ENCODE measurements at regions not wholly inside any gene's neighbourhood (a gene's known extent, or its start where the extent isn't known, plus 50 kb on each side); places are given as distances from the start of the nearest gene placed in this dataset.

DNA sequence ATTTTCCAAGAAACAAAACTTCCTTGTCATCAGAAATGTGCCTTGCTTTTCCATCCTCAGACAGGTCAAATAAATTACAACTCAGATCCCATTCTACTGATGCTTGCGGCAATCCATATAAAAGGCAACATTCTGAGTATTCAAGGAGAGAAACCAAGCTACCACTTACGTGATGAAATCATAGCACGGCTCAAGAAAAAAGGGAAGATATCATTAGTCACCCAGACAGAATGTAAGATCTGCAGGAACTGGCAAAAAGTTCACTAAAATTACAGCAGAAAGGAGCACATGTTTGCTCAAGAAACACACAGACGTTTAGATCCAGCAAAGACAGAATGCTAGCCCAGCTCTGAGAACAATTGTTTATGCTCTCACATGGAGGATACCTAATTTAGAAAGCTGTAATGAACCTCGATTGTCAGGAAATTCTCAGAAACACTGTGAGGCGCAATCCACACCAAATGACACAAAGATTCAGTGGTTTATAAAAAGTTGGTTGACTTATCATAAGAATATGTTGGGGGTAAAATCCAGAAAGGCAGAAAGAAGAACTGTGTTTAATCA, 304.2 kb downstream of the ADGRG6 start:
- ATAC-seq (ENCODE audit: low FRiP score), result no peak
- TF ChIP-seq, protein P1, sequence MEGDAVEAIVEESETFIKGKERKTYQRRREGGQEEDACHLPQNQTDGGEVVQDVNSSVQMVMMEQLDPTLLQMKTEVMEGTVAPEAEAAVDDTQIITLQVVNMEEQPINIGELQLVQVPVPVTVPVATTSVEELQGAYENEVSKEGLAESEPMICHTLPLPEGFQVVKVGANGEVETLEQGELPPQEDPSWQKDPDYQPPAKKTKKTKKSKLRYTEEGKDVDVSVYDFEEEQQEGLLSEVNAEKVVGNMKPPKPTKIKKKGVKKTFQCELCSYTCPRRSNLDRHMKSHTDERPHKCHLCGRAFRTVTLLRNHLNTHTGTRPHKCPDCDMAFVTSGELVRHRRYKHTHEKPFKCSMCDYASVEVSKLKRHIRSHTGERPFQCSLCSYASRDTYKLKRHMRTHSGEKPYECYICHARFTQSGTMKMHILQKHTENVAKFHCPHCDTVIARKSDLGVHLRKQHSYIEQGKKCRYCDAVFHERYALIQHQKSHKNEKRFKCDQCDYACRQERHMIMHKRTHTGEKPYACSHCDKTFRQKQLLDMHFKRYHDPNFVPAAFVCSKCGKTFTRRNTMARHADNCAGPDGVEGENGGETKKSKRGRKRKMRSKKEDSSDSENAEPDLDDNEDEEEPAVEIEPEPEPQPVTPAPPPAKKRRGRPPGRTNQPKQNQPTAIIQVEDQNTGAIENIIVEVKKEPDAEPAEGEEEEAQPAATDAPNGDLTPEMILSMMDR (IDR thresholded peaks at IDR 0.05), result no peak
- no peak for DNase-seq (ENCODE audit: low spot score)

DNA sequence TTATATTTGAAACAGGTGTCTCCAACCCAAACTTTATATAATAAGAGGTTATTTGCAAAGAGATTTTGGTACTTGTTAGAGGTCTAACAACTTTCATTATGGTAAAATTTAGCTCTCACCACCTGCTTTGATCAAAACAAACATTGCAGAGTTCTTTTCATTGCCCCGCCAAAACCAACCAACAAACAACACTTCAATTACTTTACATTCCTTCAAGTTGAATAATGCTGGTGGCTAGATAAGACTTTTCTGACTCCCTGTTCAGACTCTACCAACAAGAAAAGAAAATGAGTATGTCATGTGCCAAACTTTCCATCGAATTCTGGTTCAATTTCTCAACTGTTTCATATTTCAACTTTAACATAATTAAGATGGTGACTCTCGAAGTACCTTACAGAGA, 311.1 kb downstream of the ADGRG6 start:
- TF ChIP-seq, protein P1 (IDR thresholded peaks at IDR 0.05), result no peak
- DNase-seq (ENCODE audit: low spot score) (no peak), ATAC-seq (ENCODE audit: low FRiP score) (no peak)

DNA sequence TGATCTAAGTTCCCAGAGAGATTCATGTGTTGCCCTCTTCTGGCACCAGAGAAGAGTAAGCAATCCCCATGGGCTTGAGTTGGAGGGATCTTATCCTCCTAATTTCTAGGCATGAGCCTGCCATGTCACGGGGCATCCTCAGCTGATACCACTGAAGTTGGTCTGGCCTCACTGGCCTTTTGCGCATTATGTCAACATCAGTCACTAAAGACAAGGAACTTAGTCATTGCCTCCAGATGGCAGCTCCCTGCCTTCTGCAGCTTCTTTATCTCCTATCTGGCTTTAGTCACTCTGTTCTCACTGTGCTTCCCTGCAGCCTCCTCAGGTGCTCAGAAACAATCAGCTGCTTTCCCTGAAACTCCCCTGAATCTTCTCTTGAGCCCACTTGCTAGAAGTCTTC, 312.2 kb downstream of the ADGRG6 start:
- TF ChIP-seq, protein P1 (IDR thresholded peaks at IDR 0.05), result no peak
- ATAC-seq (ENCODE audit: low FRiP score) (no peak), DNase-seq (ENCODE audit: low spot score) (no peak)

DNA sequence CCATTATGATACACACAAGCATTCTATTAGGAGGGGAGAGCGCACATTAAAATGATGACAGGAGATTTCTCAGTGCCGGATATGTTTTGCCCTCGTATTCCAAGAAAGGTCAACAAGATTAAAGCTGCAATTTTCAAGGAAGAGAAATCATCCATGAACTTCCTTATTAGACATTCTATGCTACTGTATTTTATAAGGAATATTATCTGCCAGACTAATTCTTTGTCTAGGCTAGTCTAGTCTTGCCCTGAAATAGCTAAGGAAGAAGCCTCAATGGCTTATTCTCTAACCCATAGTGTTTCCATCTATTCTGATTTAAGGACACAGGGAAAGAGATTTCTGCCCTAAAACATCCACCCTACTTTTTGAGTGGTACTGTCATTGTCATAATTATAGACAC, 315.4 kb downstream of the ADGRG6 start:
- DNase-seq (ENCODE audit: low spot score) (no peak), ATAC-seq (ENCODE audit: low FRiP score) (no peak)
- TF ChIP-seq, protein P1 (IDR thresholded peaks at IDR 0.05), result no peak

DNA sequence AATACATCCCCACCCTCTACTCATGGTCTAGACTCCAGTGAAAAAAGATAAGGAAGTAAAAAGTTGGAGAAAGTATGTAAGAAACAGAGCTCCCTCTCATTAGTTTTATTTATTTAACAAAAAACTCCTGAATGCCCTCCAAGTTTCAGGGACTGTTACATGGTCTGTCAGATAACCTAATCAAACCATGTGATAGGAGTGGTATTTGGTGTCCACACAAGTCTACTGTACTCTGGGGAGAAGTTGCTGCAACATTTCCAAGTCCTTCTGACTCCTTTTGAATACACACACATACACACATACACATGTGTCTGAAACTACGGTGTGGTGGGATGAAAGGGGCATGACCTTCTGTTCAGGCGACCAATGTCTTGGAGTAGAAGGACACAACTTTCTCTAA, 320.0 kb downstream of the ADGRG6 start:
- no peak for DNase-seq (ENCODE audit: low spot score)
- TF ChIP-seq, protein P1 (IDR thresholded peaks at IDR 0.05), result no peak
- ATAC-seq (ENCODE audit: low FRiP score), result no peak

DNA sequence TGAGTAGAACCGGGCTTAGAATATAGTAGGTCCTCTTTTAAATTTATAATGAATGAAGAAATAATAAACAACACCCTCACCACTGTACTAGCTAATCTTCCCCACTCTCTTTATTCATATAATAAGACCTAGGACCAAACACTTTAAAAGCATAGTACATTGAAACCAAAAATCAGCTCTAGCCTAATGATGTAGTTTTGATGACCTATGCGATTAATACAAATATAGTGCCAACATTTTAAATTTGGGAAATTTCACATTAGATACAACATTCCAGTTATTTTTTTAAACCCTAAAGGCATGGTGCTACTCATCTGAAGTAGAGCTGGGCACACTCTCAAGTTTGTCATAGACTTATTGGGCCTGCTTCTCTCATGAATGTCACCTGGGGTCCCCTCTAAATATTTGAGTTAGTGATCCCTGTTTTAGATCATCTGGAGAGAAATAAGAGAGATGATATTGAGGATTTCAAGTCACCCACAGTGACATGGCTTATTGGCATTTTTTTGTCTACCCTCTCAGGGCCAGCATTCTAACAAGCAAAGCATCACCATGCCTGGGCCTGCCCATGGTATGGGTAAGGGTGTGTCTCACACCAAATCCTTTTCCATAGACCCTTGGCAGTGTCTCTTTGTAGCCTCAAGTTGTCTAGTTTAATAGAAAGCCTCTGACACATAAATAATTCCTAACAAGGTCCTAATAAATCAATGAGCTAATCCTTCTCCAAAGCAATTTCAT, 319.8 kb downstream of the HIVEP2 start:
- ATAC-seq (ENCODE audit: low FRiP score), result no peak
- DNase-seq (ENCODE audit: low spot score), result no peak
- TF ChIP-seq, protein P1 (IDR thresholded peaks at IDR 0.05), result no peak

DNA sequence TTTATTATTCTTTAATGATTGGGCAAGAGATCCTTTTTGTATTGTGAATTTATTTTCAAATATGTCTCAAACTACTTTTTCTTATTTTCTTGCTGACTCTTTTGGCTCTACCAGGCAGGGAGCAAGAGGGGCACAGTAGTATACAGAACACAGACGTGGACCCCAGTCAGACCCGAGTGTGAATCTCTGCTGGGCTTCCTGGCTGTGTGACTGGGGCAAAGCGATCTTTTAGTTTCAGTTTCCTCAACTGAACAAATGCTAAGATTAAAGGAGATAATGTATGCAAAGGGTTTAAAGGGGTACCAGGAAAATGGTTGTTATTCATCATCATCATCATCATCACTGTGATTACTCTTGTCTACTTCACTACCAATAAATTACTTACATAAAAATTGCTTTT, 317.5 kb downstream of the HIVEP2 start:
- TF ChIP-seq, protein P1 (IDR thresholded peaks at IDR 0.05), result no peak
- DNase-seq (ENCODE audit: low spot score), result no peak
- ATAC-seq (ENCODE audit: low FRiP score), result no peak

All from omental fat pad (tissue), 3 donors.